DND-41 (cell line): ENCODE measurements at regions not wholly inside any gene's neighbourhood (a gene's known extent, or its start where the extent isn't known, plus 50 kb on each side); places are given as distances from the start of the nearest gene placed in this dataset.

Source experiments
- ATAC-seq: fragments of 200-7000 bp; cut with Tn5 transposase; 3 replicates; pipeline ENCODE4 v1.9.1; 2021; ENCODE audit warnings: low read depth; ENCODE audit not compliant: insufficient read depth
- DNase-seq: peaks from one replicate; pipeline ENCODE4 v3.0.0-alpha.2; 2020
- H2AFZ ChIP-seq: 2 replicates; pipeline ENCODE4 v1.6.0; 2012; ENCODE audit warnings: low read depth, low read length
- H3K27ac ChIP-seq: 2 replicates; pipeline ENCODE4 v1.5.1; 2012; ENCODE audit warnings: low read length, inconsistent platforms
- H3K27me3 ChIP-seq: fragments of 200-600 bp; sonication (generic); 2 replicates; pipeline ENCODE4 v1.6.0; 2012; ENCODE audit warnings: low read length, mild to moderate bottlenecking, inconsistent platforms; ENCODE audit not compliant: insufficient read depth, poor library complexity
- H3K36me3 ChIP-seq: 2 replicates; pipeline ENCODE4 v1.5.1; 2012; ENCODE audit warnings: low read length, inconsistent platforms; ENCODE audit not compliant: insufficient read depth
- H3K4me1 ChIP-seq: 2 replicates; pipeline ENCODE4 v1.5.1; 2012; ENCODE audit warnings: mild to moderate bottlenecking, low read length; ENCODE audit not compliant: insufficient read depth
- H3K4me2 ChIP-seq: 2 replicates; pipeline ENCODE4 v1.6.0; 2012; ENCODE audit warnings: mild to moderate bottlenecking, moderate library complexity, low read length, inconsistent platforms; ENCODE audit not compliant: insufficient read depth
- H3K4me3 ChIP-seq, 2 experiments: fragments of 200-600 bp in 1 of 2; shearing (Covaris generic) in 1 of 2; 2 replicates each; pipeline ENCODE4 v1.5.1; 2012 to 2016; ENCODE audit warnings: inconsistent platforms in 2 of 2, low read length in 2 of 2, mild to moderate bottlenecking in 2 of 2, low read depth in 1 of 2, moderate library complexity in 1 of 2
- H3K79me2 ChIP-seq: 2 replicates; pipeline ENCODE4 v1.6.0; 2012; ENCODE audit warnings: low read length, inconsistent platforms; ENCODE audit not compliant: insufficient read depth
- H3K9ac ChIP-seq: 2 replicates; pipeline ENCODE4 v1.6.0; 2012; ENCODE audit warnings: low read depth, mild to moderate bottlenecking, inconsistent platforms, low read length, moderate library complexity
- H3K9me3 ChIP-seq: 2 replicates; pipeline ENCODE4 v1.5.1; 2012; ENCODE audit warnings: low read length, moderate library complexity, mild to moderate bottlenecking, inconsistent platforms; ENCODE audit not compliant: insufficient read depth, severe bottlenecking
- H4K20me1 ChIP-seq: 2 replicates; pipeline ENCODE4 v1.6.0; 2012; ENCODE audit warnings: low read length; ENCODE audit not compliant: insufficient read depth
- EZH2 ChIP-seq: IDR thresholded peaks from 3 replicates; pipeline ENCODE4 v1.6.1; 2012; ENCODE audit warnings: borderline replicate concordance, low read depth, mild to moderate bottlenecking, moderate library complexity, low read length, inconsistent platforms; ENCODE audit not compliant: severe bottlenecking
- TF ChIP-seq, protein P1 (sequence below): IDR thresholded peaks from 2 replicates; pipeline ENCODE4 v1.5.1; 2012; ENCODE audit warnings: borderline replicate concordance, low read length, moderate library complexity, mild to moderate bottlenecking; ENCODE audit not compliant: poor library complexity, severe bottlenecking; ENCODE audit errors: extremely low read depth

DNA sequence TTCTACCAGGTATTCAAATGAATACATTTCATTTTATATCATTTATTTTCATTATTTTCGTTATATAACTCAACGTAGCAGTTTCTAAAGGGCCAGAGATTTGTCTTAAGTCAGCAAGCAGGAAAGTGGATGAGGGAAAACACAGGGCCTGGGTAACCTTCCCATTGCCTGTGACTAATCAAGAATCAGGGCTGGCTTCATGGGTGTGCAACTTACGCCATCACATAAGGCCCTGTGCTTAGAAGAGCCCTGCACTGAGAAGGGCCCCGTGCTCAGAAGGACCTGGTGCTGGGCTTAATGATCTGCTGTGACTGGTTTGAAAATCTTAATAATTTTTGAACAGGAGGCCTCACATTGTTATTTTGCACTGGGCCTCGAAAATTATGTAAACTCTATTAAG is 65.4 kb upstream of the FAM9C start:
- Histone ChIP-seq H3K36me3 (no peaks in the 10 kb centered on the region), H3K4me3 (no peak overlapping the region), H3K27me3 (no peaks in the 10 kb centered on the region), H2AFZ (no peak overlapping the region), H3K9ac (no peak overlapping the region), H3K79me2 (no peaks in the 10 kb centered on the region), H3K27ac (no peak overlapping the region), H3K9me3 (no peaks in the 10 kb centered on the region), H4K20me1 (no peaks in the 10 kb centered on the region), H3K4me2 (no peak overlapping the region), H3K4me1 (no peaks in the 10 kb centered on the region)
- ATAC-seq (no peak), DNase-seq (no peak)
- TF ChIP-seq, protein P1, sequence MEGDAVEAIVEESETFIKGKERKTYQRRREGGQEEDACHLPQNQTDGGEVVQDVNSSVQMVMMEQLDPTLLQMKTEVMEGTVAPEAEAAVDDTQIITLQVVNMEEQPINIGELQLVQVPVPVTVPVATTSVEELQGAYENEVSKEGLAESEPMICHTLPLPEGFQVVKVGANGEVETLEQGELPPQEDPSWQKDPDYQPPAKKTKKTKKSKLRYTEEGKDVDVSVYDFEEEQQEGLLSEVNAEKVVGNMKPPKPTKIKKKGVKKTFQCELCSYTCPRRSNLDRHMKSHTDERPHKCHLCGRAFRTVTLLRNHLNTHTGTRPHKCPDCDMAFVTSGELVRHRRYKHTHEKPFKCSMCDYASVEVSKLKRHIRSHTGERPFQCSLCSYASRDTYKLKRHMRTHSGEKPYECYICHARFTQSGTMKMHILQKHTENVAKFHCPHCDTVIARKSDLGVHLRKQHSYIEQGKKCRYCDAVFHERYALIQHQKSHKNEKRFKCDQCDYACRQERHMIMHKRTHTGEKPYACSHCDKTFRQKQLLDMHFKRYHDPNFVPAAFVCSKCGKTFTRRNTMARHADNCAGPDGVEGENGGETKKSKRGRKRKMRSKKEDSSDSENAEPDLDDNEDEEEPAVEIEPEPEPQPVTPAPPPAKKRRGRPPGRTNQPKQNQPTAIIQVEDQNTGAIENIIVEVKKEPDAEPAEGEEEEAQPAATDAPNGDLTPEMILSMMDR = no peak
- no peak for TF ChIP-seq EZH2

DNA sequence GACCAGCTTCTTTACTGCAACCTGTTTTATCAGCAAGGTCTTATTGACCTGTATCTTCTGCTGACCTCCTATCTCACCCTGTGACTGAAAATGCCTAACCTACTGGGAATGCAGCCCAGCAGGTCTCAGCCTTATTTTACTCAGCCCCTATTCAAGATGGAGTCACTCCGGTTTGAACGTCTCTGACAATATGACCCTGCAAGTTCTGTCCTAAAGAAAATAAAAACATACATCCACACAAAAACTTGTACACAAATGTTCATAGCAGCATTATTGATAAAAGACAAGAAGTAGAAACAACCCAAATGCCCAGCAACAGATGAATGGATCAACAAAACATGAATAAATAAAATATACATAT is 59.5 kb upstream of the FAM9C start:
- DNase-seq (no peak), ATAC-seq (no peak)
- Histone ChIP-seq H2AFZ (no peak overlapping the region), H3K9ac (no peak overlapping the region), H3K9me3 (no peaks in the 10 kb centered on the region), H4K20me1 (no peaks in the 10 kb centered on the region), H3K36me3 (no peaks in the 10 kb centered on the region), H3K4me3 (no peak overlapping the region), H3K79me2 (no peaks in the 10 kb centered on the region), H3K4me2 (no peak overlapping the region), H3K4me1 (no peaks in the 10 kb centered on the region), H3K27me3 (no peaks in the 10 kb centered on the region), H3K27ac (no peak overlapping the region)
- no peak for TF ChIP-seq EZH2
- TF ChIP-seq, protein P1 = no peak

DNA sequence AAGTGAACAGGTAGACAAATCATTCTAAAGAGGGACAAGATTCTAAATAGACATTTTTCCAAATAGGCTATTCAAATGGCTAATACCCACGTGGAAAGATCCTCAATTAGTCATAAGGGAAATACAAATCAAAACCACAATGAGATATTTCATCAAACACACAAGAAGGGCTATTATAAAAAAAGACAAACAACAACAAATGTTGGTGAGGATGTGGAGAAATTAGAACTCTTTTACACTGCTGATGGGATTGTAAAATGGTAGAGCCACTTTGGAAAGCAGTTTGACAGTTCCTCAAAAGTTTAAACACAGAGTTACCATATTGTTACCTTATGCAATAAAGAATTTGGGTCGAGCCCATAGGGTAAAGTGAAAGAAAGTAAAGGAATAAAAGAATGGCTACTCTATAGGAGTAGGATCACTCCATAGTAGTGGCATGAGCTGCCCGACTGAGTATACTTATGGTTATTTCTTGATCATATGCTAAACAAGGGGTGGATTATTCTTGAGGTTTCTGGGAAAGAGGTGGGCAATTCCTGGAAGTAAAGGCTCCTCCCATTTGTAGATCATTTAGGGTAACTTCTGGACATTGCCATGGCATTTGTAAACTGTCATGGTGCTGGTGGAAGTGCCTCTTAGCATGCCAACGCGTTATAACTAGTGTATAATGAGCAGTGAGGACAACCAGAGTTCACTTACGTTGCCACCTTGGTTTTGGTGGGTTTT is 58.9 kb upstream of the FAM9C start:
- ATAC-seq (no peak), DNase-seq (no peak)
- H4K20me1 ChIP-seq = no peaks in the 10 kb centered on the region
- H3K4me2 ChIP-seq = no peak overlapping the region
- no peak overlapping the region for H2AFZ ChIP-seq
- H3K79me2 ChIP-seq = no peaks in the 10 kb centered on the region
- H3K4me1 ChIP-seq = no peaks in the 10 kb centered on the region
- no peaks in the 10 kb centered on the region for H3K9me3 ChIP-seq
- no peak for TF ChIP-seq EZH2
- TF ChIP-seq, protein P1 = no peak
- H3K27ac ChIP-seq = no peak overlapping the region
- no peaks in the 10 kb centered on the region for H3K36me3 ChIP-seq
- H3K4me3 ChIP-seq = no peak overlapping the region
- H3K27me3 ChIP-seq = no peaks in the 10 kb centered on the region
- H3K9ac ChIP-seq = no peak overlapping the region

DNA sequence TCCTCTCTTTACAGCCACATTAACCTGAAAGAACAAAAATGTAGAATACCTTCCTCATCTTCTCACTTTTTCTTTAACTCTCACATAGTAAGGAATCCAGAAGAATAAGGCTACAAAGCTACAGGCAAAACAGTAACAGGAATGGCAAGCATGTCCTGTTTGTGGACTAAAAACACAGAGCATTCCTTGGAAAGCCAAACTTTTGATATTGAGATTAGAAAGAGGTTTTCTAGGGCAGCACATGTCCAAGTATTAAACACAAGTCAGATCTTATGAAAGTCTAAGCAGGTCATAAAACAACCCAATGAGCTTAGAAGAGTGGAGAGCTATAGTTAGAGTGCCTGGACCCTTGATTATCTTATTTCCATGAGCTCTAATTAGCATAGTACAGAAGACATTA is 58.2 kb upstream of the FAM9C start:
- no peaks in the 10 kb centered on the region for H3K36me3 ChIP-seq
- no peak overlapping the region for H3K4me2 ChIP-seq
- no peaks in the 10 kb centered on the region for H3K79me2 ChIP-seq
- H4K20me1 ChIP-seq = no peaks in the 10 kb centered on the region
- no peaks in the 10 kb centered on the region for H3K27me3 ChIP-seq
- H3K27ac ChIP-seq = no peak overlapping the region
- no peak overlapping the region for H2AFZ ChIP-seq
- TF ChIP-seq EZH2 = no peak
- TF ChIP-seq, protein P1 = no peak
- no peak overlapping the region for H3K4me3 ChIP-seq
- H3K4me1 ChIP-seq = no peaks in the 10 kb centered on the region
- H3K9ac ChIP-seq = no peak overlapping the region
- H3K9me3 ChIP-seq = no peaks in the 10 kb centered on the region
- no peak for DNase-seq
- no peak for ATAC-seq
